Right ventricle myocardium inferior (tissue), 1 donor: ENCODE measurements at regions not wholly inside any gene's neighbourhood (a gene's known extent, or its start where the extent isn't known, plus 50 kb on each side); places are given as distances from the start of the nearest gene placed in this dataset.

ENCODE experiments used
- ATAC-seq: fragments of 200-7000 bp; cut with Tn5 transposase; one replicate; pipeline ENCODE4 v1.9.1; 2020; ENCODE audit warnings: mild to moderate bottlenecking, moderate library complexity
- DNase-seq: peaks from one replicate; pipeline ENCODE4 v3.0.0; 2021; ENCODE audit errors: missing footprints
- intact Hi-C: fragments of 100-400 bp; cut with DNase I; formaldehyde crosslinking; loops from one replicate; pipeline ENCODE4 v1.11.0; 2022
- donor health status: DM: no; HTN: yes; CAD: no; lungs with severe emphysema.

DNA sequence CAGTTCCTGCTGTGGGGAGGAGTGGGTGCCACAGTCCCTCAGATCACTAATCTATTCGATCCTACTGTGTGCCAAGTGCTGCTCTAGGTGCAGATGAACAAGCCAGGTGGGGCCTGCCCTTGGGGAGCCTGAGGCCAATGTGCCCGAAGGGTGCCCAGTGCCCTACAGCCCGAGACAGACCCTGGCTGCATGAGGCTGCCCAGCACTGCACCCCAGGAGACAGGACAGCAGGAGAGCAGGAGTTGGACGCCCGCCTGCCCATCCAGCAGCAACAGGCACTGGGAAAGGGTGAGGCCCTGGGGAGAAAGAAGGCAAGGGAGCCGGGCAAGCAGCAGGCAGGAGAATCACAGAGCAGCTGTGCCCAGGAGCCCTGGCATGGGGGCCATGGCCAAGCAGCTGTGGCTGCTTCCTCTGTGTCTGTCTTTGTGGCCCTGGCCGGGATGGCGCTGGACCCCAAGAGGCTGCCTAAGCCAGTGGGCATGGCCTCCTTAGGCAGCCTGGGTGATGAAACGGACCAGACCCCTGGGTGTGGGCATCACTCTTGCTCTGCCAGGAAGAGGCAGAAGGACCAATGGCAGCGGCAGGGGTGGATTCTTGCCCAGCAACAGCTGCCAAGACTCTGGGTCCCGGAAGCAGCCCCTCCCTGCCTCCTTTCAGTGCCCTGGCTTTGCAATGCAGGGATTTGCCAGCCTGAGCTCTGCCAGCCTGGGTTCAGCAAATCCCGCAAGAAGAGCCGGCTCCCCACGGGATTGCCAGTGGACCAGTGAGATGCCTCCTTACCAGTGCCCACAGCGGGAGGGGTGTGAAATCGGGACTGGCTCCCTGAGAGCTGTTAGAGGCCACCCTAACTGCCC is 179.6 kb upstream of the TNRC6C start:
- intact Hi-C loops = no loop called here
- DNase-seq (peak; percentile 82), ATAC-seq (peak; percentile 92)

DNA sequence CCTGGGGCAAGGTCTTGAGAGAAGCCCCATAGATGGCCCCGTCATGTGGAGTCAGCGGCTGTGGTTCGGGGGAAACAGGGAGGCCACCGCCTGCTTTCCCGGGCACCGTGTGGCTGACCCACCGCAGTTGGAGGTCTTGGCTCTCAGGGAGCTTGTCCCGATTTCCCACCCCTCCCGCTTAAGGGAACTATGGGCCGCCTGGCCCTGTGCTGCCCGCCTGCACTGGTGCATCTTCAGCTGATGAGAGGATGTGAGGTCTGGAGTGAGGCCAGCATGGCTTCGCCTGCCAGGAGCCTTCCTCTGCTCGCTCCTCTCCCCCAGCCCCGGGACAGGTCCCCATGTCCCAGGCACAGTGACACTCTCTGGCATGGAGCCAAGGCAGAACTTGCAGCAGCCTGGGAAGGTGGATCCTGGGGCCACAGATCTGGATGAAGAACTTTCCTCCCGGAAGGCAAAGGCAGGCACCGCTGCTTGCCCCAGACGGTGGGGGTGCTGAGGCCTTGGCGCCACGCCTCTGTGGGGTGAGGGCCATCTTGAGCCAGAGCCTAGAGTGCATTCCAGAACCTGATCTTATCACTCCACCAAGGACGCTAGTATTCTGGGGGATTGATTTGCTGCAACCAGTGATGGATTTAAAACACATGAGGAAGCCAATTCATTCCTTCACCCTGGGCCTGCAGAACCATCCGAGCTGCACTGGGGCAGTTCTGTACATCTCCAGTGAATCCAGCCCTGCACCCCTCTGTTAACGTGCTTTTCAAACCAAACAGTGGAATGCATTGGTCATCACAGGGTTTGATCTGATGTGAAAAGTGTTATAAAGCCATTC is 178.6 kb upstream of the TNRC6C start:
- ATAC-seq = peak; percentile 51
- intact Hi-C loops = no loop called here
- no peak for DNase-seq

DNA sequence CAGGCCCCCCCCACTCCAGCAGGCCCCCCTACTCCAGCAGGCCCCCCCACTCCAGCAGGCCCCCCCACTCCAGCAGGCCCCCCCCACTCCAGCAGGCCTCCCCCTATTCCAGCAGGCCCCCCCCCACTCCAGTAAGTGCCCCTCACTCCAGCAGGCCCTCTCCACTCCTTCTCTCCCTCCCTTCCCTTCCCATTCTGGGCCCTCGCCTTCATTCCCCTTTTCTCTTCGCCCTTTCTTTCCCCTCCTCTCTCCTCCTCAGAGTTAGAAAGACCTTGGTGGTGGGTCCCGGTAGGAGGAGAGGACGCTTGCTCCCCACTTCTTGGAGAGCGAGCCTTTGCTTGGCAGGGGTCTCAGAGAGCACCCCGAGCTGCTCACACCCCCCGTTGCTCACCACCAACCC is 177.0 kb upstream of the TNRC6C start:
- ATAC-seq (no peak), DNase-seq (no peak)
- intact Hi-C loops = no loop called here

DNA sequence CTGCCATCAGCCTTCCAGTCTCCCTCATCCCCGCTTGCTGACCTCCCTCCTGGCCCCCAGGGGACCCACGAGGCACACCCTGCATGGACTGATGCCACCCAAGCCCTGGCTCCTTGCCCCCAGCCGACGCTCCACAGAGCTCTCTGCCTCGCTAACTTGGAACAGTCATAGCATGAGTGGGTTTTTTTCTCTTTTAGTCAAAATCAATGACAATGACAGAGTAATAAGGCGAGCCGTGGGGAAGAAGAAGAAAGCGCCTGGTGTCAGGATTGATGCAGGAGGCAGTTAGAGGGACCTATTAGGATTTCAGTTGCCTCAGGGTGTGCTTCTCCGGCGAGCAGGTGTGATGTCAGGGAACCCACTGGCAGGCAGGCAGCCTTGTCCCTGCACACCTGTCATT is 176.3 kb upstream of the TNRC6C start:
- intact Hi-C loops = no loop called here
- DNase-seq (no peak), ATAC-seq (no peak)

DNA sequence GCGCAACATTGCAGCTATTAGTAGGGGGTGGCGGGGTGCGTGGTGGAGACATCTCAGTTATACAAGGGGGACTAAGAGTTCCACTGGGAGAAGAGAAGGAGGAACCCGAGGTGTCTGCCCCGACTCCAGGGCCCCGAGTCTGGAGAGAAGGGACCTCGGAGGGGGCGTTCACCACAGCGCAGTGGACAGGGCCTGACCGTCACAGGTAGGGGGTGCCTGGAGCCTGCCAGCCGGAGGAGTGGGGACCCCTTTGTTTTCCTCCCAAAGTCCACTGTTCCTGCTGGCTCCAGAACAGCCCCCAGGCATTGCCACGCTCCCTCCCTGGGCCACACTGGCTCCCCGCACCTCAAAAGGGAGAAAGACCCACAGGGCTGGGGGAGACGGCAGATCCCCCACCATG is 175.9 kb upstream of the TNRC6C start:
- intact Hi-C loops = no loop called here
- no peak for DNase-seq
- no peak for ATAC-seq

DNA sequence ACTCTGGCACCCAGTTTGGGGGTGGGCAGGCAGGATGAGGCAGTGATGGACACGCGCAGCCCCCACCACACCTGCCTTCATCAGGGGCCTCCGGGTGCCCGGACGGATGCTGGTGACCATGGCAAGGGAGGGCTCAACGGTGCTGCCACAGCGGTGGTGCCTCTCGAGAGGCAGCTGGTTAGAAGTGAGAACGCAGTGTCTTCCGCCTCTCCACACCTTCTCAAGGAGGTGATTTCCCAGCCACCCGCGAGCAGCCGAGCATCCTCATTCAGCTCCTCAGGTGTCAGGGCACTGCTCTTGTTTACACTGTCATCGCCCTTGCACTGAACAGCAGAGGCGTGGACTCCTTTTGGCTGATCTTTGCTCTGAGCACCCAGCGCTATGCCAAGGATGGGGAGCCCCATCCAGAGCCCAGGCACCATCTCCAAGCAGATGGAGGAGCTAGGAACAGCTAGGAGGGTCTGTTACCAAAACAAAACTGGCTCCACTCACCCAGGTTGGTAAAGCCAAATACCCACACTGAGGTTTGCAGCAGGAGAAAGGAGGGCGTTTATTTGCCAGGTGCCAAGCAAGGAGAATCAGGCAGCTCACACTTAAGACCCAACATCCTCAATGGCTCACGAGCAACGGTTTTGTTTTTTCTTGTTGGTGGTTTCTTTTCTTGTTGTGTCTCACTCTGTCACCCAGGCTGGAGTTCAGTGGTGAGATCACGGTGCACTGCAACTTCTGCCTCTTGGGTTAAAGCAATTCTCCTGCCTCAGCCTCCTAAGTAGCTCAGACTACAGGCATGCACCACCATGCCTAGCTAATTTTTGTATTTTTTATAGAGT is 174.3 kb upstream of the TNRC6C start:
- DNase-seq (no peak), ATAC-seq (no peak)
- intact Hi-C loops = no loop called here

DNA sequence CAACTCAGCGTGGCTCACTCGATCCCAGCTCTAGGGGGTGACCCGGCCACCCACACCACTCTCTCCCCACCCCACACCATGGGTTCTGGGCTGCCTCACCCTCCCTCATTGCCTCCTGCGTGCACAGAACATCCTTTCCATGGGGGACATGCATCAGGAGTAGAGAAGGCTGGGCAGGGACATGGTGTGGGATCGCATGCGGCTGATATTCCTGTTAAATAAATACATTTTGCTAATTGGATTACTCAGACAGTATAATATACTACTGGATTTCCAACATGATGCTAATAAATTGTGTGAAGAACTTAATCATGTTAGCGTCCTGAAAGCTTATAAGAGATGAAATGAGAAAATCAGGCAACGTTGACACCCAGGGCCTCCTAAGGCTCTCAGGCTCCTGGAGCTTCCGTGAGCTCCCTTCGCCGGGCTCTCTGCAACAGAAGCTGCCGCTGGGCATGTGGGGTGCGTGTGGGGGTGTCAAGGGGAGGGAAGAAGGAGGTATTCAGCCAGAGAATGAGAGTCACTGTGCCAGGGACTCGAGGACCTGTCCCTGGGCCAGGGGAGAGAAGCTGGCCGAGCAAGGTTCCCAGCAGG is 173.1 kb upstream of the TNRC6C start:
- no peak for ATAC-seq
- no peak for DNase-seq
- intact Hi-C loops = no loop called here

DNA sequence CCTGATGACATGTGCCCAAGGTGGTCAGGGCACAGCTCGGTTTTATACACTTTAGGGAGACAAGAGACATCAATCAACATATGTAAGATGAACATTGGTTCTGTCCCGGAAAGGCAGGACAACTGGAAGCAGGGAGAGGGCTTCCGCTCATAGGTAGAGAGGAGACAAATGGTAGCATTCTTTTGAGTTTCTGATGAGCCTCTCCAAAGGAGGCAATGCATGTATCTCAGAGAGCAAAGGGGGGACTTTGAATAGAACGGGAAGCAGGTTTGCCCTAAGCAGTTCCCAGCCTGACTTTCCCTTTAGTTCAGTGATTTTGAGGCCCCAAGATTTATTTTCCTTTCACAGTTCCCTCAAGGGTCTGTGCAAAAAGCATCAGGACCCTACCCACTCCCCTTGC is 172.4 kb upstream of the TNRC6C start:
- ATAC-seq (no peak), DNase-seq (no peak)
- intact Hi-C loops = no loop called here

DNA sequence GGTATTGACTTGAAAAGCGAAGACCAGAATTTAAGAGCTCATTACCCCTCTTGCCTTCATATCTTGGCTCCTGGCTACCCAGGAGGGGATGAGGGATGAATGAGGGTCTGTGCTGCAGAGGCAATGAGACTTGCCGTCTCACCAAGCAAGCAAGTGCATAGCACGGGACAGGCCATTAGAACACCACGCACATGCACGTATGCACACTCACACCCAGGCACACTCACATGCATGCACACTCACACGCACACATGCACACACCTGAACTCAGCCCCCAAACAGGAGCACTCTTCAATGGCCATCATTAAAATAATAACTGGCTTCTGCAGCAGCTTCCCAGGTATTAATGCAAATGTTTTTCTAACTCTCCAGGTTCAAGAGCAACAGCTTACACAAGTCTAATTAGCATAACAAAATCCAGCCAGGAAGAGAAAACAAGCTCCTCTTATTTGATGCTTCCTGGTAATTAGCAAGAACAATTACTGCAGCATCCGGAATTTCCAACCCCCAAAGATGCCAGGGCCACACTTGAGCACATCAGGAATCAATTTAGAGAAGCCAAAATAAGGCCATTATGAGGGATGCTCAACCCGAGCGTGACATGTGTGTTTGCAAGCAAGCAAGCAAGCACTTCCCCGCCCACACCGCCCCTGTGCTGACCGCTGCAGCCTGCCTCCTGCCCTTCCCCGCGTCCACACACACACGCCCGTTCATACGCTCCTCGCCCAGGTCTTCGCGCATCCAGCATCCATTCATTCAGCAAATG is 171.6 kb upstream of the TNRC6C start:
- DNase-seq = no peak
- intact Hi-C loops = no loop called here
- no peak for ATAC-seq

DNA sequence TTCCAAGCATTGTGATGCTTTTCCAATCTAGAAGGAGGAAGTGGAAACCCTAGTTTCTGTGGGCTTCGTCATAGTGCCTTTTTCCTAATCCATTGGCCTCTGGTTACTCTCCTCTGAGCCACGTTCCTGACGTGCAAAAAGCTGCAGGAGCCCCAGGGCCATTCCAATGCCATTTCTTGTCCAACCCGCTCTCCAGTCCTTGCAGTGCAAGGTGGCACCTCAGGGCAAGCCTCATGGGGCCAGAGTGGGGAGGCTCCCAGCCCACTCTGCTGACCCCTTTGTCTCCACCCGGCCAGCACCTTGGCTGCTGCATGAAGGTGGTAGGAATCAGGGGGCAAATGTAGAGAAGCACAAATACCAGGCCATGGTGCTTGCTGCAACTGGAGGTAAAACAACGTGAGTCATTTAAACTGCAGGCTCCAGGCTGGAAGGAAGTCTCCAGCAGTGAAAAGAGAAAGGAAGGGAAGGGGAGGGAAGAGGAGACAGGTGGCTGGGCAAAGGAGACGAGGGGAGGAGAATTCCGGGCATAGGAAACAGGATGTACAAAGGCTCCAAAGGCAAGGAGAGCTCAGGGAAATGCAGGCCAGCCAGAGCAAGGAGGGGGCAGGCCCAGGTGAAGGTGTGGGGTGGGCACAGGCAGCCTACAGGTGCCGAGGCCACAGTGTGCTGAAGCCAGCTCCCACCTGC is 168.2 kb upstream of the TNRC6C start:
- intact Hi-C loops = no loop called here
- ATAC-seq (no peak), DNase-seq (no peak)

DNA sequence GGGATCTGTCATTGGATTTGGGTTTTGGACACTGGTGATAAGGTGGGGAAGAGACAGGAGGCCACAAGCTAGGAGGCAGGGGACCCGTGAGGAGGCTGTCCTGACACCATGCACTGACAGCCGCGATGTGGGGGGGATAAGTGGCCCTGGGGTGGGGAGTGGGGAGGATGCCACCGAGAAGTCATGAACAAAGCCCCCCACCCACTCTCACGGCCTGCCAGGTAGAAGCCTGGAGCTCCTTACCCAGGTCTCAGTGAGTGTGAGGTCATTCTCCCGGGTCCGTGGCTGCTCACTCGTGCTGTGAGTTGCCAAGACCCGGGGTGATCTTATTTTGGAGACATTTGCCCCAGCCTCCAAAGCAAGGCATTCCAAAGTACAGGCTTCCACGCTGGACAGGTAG is 165.9 kb upstream of the TNRC6C start:
- intact Hi-C loops = no loop called here
- ATAC-seq (no peak), DNase-seq (no peak)

DNA sequence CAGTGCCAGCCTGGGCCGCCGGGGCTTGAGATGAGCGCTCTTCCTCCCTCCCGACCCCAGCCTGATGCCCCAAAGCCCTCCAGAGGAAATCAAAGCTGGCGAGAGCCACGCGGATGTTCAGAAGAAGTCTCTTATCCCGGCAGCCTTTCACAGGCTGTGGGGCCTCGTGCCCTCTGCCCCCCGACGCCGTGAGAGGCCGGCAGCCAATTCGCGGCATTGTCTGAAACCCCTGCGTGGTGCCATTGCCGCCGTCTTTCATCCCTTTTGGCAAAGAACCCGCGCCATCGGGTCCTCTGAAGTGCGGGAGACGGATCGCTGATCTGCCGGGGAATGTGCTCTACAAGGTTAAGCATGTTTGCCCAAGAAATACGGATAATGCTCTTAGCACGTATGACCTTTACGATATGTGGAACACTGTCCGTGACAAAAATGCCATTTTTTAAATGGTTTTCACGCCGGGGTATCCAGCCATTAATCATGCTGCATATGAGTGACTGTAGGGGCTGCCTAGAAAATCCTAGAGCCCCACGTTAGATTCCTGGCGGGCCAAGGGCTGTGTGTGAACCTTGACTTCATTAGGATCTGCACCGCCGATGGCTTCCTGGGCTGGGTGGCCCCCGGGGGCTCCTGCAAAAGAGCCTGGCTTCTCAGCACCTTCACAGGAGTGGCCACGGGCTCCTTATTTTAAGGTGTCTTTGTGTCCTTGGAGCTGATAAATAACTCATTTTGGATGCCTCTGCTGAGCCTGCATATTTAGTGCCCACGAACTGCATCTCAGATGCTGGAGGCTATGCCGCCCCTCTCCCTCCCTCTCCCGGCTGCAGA is 165.1 kb upstream of the TNRC6C start:
- DNase-seq = no peak
- no peak for ATAC-seq
- intact Hi-C loops = no loop called here

DNA sequence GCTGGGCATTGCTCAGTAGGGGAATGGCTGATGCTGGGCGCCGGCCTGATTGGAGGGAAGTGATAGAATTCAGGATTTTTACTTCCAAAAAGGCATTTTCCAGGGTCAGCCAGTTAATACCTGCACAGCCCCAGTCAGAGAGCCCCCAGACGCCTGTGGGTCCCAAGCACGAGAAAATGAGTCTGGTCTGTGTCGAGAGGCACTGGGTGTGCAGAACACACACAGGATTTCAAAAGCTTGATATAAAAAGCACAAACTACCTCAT is 164.6 kb upstream of the TNRC6C start:
- ATAC-seq (no peak), DNase-seq (no peak)
- intact Hi-C loops = no loop called here

DNA sequence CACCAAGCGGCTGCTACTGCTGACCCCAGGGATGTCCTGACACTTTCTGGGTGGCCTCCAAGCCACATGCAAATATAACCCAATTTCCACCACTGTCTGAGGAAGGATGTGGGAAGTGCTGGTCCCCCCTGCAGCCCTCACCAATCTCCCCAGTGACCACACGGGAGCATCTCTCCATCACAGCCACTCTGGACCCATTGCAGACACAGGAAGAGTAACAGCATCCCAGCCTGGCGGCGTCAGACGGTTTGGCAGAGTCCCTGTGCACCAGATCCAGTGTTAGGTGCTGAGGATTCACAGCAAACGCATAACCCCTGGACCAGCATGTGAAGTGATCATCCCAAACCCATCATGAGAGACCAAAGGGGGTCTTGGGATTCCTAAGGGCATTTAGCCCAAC is 163.7 kb upstream of the TNRC6C start:
- no peak for ATAC-seq
- no peak for DNase-seq
- intact Hi-C loops = no loop called here

DNA sequence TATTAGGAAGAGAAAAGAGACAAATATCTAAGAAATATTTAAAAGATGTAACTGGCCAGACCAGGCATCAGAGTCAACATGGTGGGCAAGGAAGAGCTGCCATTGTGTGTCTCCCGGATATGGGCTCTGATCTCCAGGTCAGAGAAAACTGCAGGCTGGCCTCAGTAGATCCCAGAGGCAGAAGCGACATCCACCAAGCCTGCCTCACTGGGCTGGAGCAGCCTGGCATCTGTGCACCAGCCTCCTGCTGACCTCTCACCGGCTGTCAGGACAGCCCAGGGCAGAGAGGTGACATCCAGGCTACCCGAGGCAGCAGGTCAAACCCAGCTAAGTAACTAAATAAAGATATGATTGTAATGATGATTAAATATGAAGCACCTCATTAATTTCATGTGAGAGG is 162.8 kb upstream of the TNRC6C start:
- intact Hi-C loops = no loop called here
- DNase-seq (no peak), ATAC-seq (no peak)

DNA sequence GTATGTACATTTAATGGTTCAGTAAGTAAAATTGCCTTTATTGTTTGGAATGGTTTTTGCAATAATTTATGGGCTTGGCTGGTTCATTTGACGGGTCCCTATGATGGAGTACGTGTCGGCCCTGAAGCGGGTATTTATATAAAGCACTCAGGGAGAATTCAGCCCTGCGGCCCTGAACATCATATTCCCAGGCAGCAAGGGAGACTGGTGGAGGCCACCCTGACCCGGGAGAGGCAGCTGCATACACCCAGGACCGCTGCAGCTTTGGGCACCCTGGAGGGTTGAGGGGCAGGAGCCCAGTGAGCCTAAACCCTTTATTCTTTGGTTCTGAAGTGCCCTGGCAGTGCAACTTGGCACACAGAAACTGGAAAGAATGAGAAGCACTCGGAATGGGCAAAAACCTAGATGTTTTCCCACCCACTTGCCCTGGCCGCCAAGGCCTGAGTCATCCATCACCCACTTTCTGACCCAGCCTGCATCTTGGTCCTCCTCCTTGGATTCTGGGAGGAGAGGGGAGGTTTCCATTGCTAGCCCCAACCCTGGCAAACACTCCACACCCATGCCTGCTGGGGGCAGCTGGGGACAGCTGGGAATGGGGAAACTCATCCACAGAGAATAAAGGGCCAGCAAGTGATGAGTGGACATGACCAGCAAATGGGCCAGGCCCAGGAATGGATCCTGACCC is 162.2 kb upstream of the TNRC6C start:
- no peak for ATAC-seq
- intact Hi-C loops = no loop called here
- DNase-seq = no peak

DNA sequence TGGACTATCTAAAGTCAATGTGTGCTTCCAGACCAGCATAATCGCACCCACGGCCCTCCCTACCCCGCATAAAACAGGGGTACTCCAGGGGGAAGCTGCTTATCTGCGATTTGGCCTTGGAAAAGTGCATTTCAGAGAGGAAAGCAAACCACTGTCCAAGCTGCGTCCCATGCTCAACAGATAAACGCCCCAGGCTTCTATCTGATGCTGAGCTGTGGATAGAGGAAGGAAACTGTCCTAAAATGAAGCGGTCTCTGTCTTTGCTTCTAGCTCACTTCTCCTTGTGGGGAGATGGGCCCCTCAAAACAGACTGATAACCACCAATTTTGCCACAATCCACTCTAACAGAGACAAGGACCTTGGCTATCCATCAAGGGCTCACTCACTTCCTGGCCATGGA is 160.5 kb upstream of the TNRC6C start:
- intact Hi-C loops = no loop called here
- ATAC-seq (no peak), DNase-seq (no peak)
